ENCODE measurements at regions not wholly inside any gene's neighbourhood (a gene's known extent, or its start where the extent isn't known, plus 50 kb on each side); places are given as distances from the start of the nearest gene placed in this dataset.

DNA sequence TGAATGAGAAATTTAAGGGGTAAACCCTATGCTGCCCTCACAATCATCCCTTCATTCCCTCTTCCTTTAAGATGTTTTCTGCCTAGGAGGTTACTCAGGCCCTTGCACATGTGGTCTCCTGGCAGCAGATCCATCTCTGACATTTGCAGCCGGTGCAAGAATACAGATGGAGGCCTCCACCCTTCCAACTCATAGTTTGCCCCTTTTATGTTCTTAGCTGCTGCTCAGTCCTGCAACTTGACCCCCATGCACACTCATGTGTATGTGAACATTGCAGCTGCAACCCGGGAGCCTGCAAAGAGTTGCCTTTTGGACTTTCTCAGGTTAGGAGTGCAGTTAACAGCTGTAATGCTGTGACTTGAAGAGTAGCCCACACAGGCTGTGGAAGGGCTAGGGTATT is 131.9 kb upstream of the SGK1 start:
- Histone ChIP-seq H3K9me3 (no peaks in the 10 kb centered on the region), H3K27me3 (no peaks in the 10 kb centered on the region), H3K4me3 (no peak overlapping the region), H3K27ac (no peak overlapping the region), H3K36me3 (no peaks in the 10 kb centered on the region), H3K4me1 (no peaks in the 10 kb centered on the region)
- DNase-seq (ENCODE audit: low spot score in 2 of 2), result no peak
- TF ChIP-seq, protein P1, sequence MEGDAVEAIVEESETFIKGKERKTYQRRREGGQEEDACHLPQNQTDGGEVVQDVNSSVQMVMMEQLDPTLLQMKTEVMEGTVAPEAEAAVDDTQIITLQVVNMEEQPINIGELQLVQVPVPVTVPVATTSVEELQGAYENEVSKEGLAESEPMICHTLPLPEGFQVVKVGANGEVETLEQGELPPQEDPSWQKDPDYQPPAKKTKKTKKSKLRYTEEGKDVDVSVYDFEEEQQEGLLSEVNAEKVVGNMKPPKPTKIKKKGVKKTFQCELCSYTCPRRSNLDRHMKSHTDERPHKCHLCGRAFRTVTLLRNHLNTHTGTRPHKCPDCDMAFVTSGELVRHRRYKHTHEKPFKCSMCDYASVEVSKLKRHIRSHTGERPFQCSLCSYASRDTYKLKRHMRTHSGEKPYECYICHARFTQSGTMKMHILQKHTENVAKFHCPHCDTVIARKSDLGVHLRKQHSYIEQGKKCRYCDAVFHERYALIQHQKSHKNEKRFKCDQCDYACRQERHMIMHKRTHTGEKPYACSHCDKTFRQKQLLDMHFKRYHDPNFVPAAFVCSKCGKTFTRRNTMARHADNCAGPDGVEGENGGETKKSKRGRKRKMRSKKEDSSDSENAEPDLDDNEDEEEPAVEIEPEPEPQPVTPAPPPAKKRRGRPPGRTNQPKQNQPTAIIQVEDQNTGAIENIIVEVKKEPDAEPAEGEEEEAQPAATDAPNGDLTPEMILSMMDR (IDR thresholded peaks at IDR 0.05), result no peak
- intact Hi-C loops (cut with DNase I), result no loop called here

DNA sequence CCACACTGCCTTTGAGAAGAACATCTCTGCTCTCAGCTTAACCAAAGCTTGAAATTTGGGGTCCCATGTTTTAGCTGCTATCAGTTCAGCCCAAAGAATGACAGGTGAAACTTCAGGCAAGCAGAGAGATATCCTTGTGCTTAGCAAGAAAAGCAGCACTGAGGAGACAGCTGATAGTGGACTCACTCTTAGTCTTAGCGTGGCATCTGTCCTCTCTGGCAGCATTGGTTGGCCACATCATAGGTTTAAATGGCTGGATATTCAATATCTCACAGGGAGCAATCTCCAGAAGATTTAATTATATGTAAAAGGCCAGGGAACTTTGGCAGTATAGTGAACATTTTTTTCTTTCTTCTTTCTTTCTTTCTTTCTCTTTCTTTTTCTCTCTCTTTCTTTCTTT is 131.1 kb upstream of the SGK1 start:
- no peak for DNase-seq (ENCODE audit: low spot score in 2 of 2)
- no peaks in the 10 kb centered on the region for H3K4me1 ChIP-seq
- TF ChIP-seq, protein P1 (IDR thresholded peaks at IDR 0.05), result no peak
- no peak overlapping the region for H3K4me3 ChIP-seq
- H3K36me3 ChIP-seq, result no peaks in the 10 kb centered on the region
- H3K27ac ChIP-seq, result no peak overlapping the region
- no peaks in the 10 kb centered on the region for H3K9me3 ChIP-seq
- intact Hi-C loops (cut with DNase I), result no loop called here
- H3K27me3 ChIP-seq, result no peaks in the 10 kb centered on the region

DNA sequence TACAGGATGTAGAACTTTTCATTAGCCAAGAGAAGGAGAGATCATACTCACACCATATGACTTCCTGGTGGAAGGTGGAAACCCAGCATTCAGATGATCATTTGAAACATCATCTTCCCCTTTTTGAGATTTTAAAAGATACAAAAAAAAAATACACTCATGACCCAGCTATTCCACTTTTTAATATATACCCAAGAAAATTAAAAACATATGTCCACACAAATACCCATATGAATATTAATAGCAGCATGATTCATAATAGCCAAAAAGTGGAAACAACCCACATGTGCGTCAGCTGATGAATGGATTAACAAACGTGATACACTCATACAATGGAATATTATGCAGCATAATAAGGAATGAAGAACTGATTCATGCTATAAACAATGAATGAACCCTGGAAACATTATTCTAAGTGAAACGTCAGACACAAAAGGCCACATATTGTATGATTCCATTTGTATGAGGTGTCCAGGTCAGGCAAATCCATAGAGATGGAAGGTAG is 130.0 kb upstream of the SGK1 start:
- H3K4me1 ChIP-seq, result no peaks in the 10 kb centered on the region
- no peak overlapping the region for H3K4me3 ChIP-seq
- no peaks in the 10 kb centered on the region for H3K36me3 ChIP-seq
- intact Hi-C loops (cut with DNase I), result no loop called here
- DNase-seq (ENCODE audit: low spot score in 2 of 2), result no peak
- no peaks in the 10 kb centered on the region for H3K27me3 ChIP-seq
- H3K9me3 ChIP-seq, result no peaks in the 10 kb centered on the region
- H3K27ac ChIP-seq, result no peak overlapping the region
- TF ChIP-seq, protein P1 (IDR thresholded peaks at IDR 0.05), result no peak

DNA sequence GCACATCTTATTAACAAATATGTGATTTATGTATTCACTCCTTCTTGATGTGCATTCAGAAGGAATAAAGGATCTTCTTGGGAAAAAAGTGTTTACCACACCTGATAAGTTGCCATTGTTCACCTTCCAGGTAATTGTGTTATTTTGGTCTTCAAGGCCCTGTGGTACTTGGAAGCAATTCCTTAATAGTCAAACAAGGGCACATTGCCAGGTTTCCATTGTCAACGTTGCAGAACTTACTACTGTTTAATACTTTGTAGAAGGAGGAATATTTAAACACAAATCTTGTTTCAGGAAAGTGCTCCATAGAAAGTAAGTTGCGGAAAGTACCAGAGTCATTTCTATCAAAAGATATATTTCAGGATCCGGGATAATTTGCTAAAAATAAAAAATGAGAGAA is 129.5 kb upstream of the SGK1 start:
- no peaks in the 10 kb centered on the region for H3K36me3 ChIP-seq
- no peaks in the 10 kb centered on the region for H3K4me1 ChIP-seq
- intact Hi-C loops (cut with DNase I), result no loop called here
- TF ChIP-seq, protein P1 (IDR thresholded peaks at IDR 0.05), result no peak
- H3K9me3 ChIP-seq, result no peaks in the 10 kb centered on the region
- H3K27me3 ChIP-seq, result no peaks in the 10 kb centered on the region
- DNase-seq (ENCODE audit: low spot score in 2 of 2), result no peak
- no peak overlapping the region for H3K27ac ChIP-seq
- H3K4me3 ChIP-seq, result no peak overlapping the region

DNA sequence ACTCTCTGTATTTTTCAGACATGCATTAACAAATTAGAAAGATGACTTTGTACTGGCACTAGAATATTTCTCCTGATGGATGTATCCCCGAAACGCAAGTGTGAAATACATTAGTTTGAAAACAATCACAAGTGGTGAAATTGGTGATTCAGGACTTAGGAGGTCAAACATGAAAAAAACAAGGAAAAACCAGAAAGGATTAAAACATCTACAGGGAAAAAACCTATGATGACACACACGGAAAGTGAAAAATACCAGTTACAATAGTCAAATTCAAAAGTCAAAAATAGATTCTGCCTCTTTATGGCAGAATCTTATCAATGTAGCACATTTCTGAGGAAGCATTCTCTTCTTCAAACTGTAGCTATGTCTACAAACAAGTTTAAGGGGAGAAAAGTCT is 129.0 kb upstream of the SGK1 start:
- Histone ChIP-seq H3K4me3 (no peak overlapping the region), H3K4me1 (no peaks in the 10 kb centered on the region), H3K36me3 (no peaks in the 10 kb centered on the region), H3K27me3 (no peaks in the 10 kb centered on the region), H3K9me3 (no peaks in the 10 kb centered on the region), H3K27ac (no peak overlapping the region)
- no peak for DNase-seq (ENCODE audit: low spot score in 2 of 2)
- intact Hi-C loops (cut with DNase I), result no loop called here
- TF ChIP-seq, protein P1 (IDR thresholded peaks at IDR 0.05), result no peak

DNA sequence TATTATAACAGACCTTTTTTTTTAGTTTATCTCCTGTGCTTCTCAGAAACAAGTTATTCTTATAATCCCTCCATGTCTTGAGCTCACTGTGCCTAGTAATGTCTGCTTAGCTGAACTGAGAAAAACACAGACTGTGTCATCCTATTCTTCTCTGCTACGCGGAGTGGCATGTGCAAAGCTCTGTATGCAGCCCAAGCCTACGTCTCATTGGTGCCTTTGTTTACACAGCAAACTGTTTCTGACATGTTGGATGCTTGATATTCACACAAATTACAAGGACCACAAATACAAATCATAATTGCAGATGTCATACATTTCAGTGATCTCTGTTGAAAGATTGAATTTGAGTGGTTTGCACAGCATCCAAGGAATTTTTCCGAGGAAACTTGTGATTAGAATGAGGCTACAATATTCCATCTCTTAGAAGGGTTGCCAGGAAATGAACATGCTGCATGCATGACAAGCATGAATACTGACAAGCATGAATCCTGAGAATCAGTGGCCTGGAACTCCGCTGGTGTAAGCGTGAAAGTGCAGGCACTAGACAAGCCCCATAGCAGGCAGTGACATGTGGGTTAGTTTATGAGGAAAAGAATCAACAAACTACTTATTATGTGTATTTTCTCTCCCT is 128.4 kb upstream of the SGK1 start:
- H3K36me3 ChIP-seq, result no peaks in the 10 kb centered on the region
- H3K4me1 ChIP-seq, result no peaks in the 10 kb centered on the region
- no peak overlapping the region for H3K4me3 ChIP-seq
- no peaks in the 10 kb centered on the region for H3K27me3 ChIP-seq
- H3K27ac ChIP-seq, result no peak overlapping the region
- TF ChIP-seq, protein P1 (IDR thresholded peaks at IDR 0.05), result no peak
- no peaks in the 10 kb centered on the region for H3K9me3 ChIP-seq
- intact Hi-C loops (cut with DNase I), result no loop called here
- no peak for DNase-seq (ENCODE audit: low spot score in 2 of 2)

Data from ascending aorta (tissue), 2 donors.